Mesodermal cell (in vitro differentiated cells): ENCODE measurements at regions not wholly inside any gene's neighbourhood (a gene's known extent, or its start where the extent isn't known, plus 50 kb on each side); places are given as distances from the start of the nearest gene placed in this dataset.
"Not testable (repeated sequence)": the region's sequence is repeated elsewhere in the genome, so short reads cannot be mapped to it uniquely, and the experiment has no call there.

ENCODE experiments used
- H3K27ac ChIP-seq: 2 replicates; pipeline ENCODE4 v1.7.0; 2013; ENCODE audit warnings: mild to moderate bottlenecking, low read depth, low read length, moderate library complexity; ENCODE audit not compliant: severe bottlenecking
- H3K36me3 ChIP-seq: 2 replicates; pipeline ENCODE4 v1.7.1; 2013; ENCODE audit warnings: mild to moderate bottlenecking, low read length, moderate library complexity; ENCODE audit not compliant: control insufficient read depth, insufficient read depth
- H3K4me1 ChIP-seq: one replicate; pipeline ENCODE4 v1.7.1; 2013; ENCODE audit warnings: mild to moderate bottlenecking, low read length; ENCODE audit not compliant: insufficient read depth, control insufficient read depth, poor library complexity, severe bottlenecking
- H3K4me3 ChIP-seq: 2 replicates; pipeline ENCODE4 v1.7.0; 2013; ENCODE audit warnings: low read length, control low read depth, mild to moderate bottlenecking; ENCODE audit not compliant: insufficient read depth, poor library complexity, severe bottlenecking; ENCODE audit errors: extremely low read depth
- H3K9me3 ChIP-seq: 2 replicates; pipeline ENCODE4 v1.7.1; 2013; ENCODE audit warnings: mild to moderate bottlenecking, low read length, moderate library complexity; ENCODE audit not compliant: control insufficient read depth
- WGBS, 2 experiments: methylation state at CpG; one replicate each; pipeline ENCODE4 v1.1.5; 2013; ENCODE audit warnings: missing lambda C conversion rate in 2 of 2; ENCODE audit not compliant: insufficient coverage in 2 of 2; 5-methylcytosine and 5-hydroxymethylcytosine counted together

GRCh38 chr2:14081521-14081920 is 551.0 kb upstream of the LRATD1 start:
- WGBS, 2 experiments: 80% methylated on average over 1 of the region's 1 CpG; no CpG with 5 or more reads in 1 of the 2 experiments
- H3K36me3 ChIP-seq: no peaks in the 10 kb centered on the region
- no peak overlapping the region for H3K4me3 ChIP-seq
- H3K9me3 ChIP-seq: no peaks in the 10 kb centered on the region
- H3K27ac ChIP-seq: no peak overlapping the region
- H3K4me1 ChIP-seq: peaks cover 5% of the 10 kb centered on the region

GRCh38 chr2:14082640-14083039 is 549.9 kb upstream of the LRATD1 start:
- 80 to 98% methylated on average over 2 to 4 of the region's 5 CpGs for WGBS, 2 experiments

GRCh38 chr2:14094592-14094991 is 537.9 kb upstream of the LRATD1 start:
- no peaks in the 10 kb centered on the region for H3K4me1 ChIP-seq
- no CpG with 5 or more reads among the region's 1 CpG for WGBS, 2 experiments

More at GRCh38 chr2:14082640-14083039, 549.9 kb upstream of the LRATD1 start:
- Histone ChIP-seq H3K27ac (no peak overlapping the region), H3K4me3 (no peak overlapping the region), H3K36me3 (no peaks in the 10 kb centered on the region), H3K4me1 (peaks cover 5% of the 10 kb centered on the region), H3K9me3 (no peaks in the 10 kb centered on the region)

GRCh38 chr2:14099101-14099500 is 533.4 kb upstream of the LRATD1 start:
- H3K36me3 ChIP-seq, H3K27ac ChIP-seq, H3K4me1 ChIP-seq, H3K4me3 ChIP-seq, H3K9me3 ChIP-seq: not testable (repeated sequence)
- WGBS, 2 experiments: 79 to 90% methylated on average over 6 to 9 of the region's 9 CpGs

More at GRCh38 chr2:14094592-14094991, 537.9 kb upstream of the LRATD1 start:
- Histone ChIP-seq H3K27ac (no peak overlapping the region), H3K4me3 (no peak overlapping the region), H3K36me3 (no peaks in the 10 kb centered on the region), H3K9me3 (peaks cover 5% of the 10 kb centered on the region)

- Histone ChIP-seq H3K36me3 (no peaks in the 10 kb centered on the region), H3K27ac (no peak overlapping the region), H3K4me1 (no peaks in the 10 kb centered on the region), H3K4me3 (no peak overlapping the region), H3K9me3 (no peaks in the 10 kb centered on the region)
- WGBS, 2 experiments: no CpG with 5 or more reads among the region's 2 CpGs
Measured at GRCh38 chr2:14114275-14114674, 518.2 kb upstream of the LRATD1 start.

- no peaks in the 10 kb centered on the region for H3K36me3 ChIP-seq
Measured at GRCh38 chr2:14120376-14120775, 512.1 kb upstream of the LRATD1 start.

GRCh38 chr2:14123436-14124103 is 508.9 kb upstream of the LRATD1 start:
- no peaks in the 10 kb centered on the region for H3K36me3 ChIP-seq
- H3K4me3 ChIP-seq: no peak overlapping the region
- H3K27ac ChIP-seq: no peak overlapping the region
- 89 to 100% methylated on average over 4 of the region's 6 CpGs for WGBS, 2 experiments
- H3K4me1 ChIP-seq: no peaks in the 10 kb centered on the region
- H3K9me3 ChIP-seq: no peaks in the 10 kb centered on the region

More at GRCh38 chr2:14120376-14120775, 512.1 kb upstream of the LRATD1 start:
- Histone ChIP-seq H3K27ac (no peak overlapping the region), H3K9me3 (no peaks in the 10 kb centered on the region), H3K4me3 (no peak overlapping the region), H3K4me1 (no peaks in the 10 kb centered on the region)
- WGBS, 2 experiments: 71 to 80% methylated on average over 1 of the region's 3 CpGs

GRCh38 chr2:14125624-14126293 is 506.8 kb upstream of the LRATD1 start:
- H3K4me3 ChIP-seq: no peak overlapping the region
- no peak overlapping the region for H3K27ac ChIP-seq
- 83 to 97% methylated on average over 4 of the region's 7 CpGs for WGBS, 2 experiments

GRCh38 chr2:14126846-14127245 is 505.7 kb upstream of the LRATD1 start:
- Histone ChIP-seq H3K4me1 (no peaks in the 10 kb centered on the region), H3K4me3 (no peak overlapping the region), H3K36me3 (no peaks in the 10 kb centered on the region), H3K27ac (no peak overlapping the region), H3K9me3 (no peaks in the 10 kb centered on the region)
- WGBS, 2 experiments: 95% methylated on average over 2 of the region's 2 CpGs; no CpG with 5 or more reads in 1 of the 2 experiments

More at GRCh38 chr2:14125624-14126293, 506.8 kb upstream of the LRATD1 start:
- Histone ChIP-seq H3K4me1 (no peaks in the 10 kb centered on the region), H3K9me3 (no peaks in the 10 kb centered on the region), H3K36me3 (no peaks in the 10 kb centered on the region)

GRCh38 chr2:14127765-14128164 is 504.8 kb upstream of the LRATD1 start:
- Histone ChIP-seq H3K4me1 (no peaks in the 10 kb centered on the region), H3K36me3 (no peaks in the 10 kb centered on the region), H3K9me3 (peaks cover 1% of the 10 kb centered on the region), H3K27ac (no peak overlapping the region), H3K4me3 (no peak overlapping the region)
- WGBS, 2 experiments: 88 to 96% methylated on average over 2 to 3 of the region's 3 CpGs

GRCh38 chr2:14132386-14132785 is 500.1 kb upstream of the LRATD1 start:
- no peaks in the 10 kb centered on the region for H3K4me1 ChIP-seq
- WGBS, 2 experiments: 78 to 100% methylated on average over 1 of the region's 1 CpG
- H3K27ac ChIP-seq: no peak overlapping the region
- H3K4me3 ChIP-seq: no peak overlapping the region
- H3K36me3 ChIP-seq: no peaks in the 10 kb centered on the region
- peaks cover 4% of the 10 kb centered on the region for H3K9me3 ChIP-seq
